ENCODE measurements at regions not wholly inside any gene's neighbourhood (a gene's known extent, or its start where the extent isn't known, plus 50 kb on each side); places are given as distances from the start of the nearest gene placed in this dataset.

- ChIA-PET CTCF (no interaction called here), POLR2A (ENCODE audit: unreplicated experiment) (no interaction called here)
- H3K27me3 ChIP-seq (ENCODE audit: low read length) = no peaks in the 10 kb centered on the region
- no peaks in the 10 kb centered on the region for H3K36me3 ChIP-seq (ENCODE audit: low read depth, low read length)
- ATAC-seq (no peak), DNase-seq (no peak)
- TF ChIP-seq EZH2phosphoT487 (IDR thresholded peaks at IDR 0.05; ENCODE audit: borderline replicate concordance, low read length) (no peak), CTCF (conservative IDR thresholded peaks at IDR 0.05; ENCODE audit: low read depth, low read length) (no peak), EZH2 (IDR thresholded peaks at IDR 0.05; ENCODE audit: low read length, unreplicated experiment) (no peak)
- BruUV-seq (replicated peaks) = no TSS peak
- H3K9me2 ChIP-seq (replicated peaks; ENCODE audit: low read length) = no peaks in the 10 kb centered on the region
- no peaks in the 10 kb centered on the region for H4K20me1 ChIP-seq (ENCODE audit: low read length)
- H3K27ac ChIP-seq (ENCODE audit: low read length) = no peak overlapping the region
- H2AFZ ChIP-seq (ENCODE audit: low read length) = no peak overlapping the region
- H3K4me1 ChIP-seq (ENCODE audit: insufficient read depth, low read length) = no peaks in the 10 kb centered on the region
- H3K9me3 ChIP-seq (ENCODE audit: low read length) = no peaks in the 10 kb centered on the region
- no peaks in the 10 kb centered on the region for H3F3A ChIP-seq (ENCODE audit: low read length, unreplicated experiment)
- H3K4me3 ChIP-seq (ENCODE audit: low read length) = no peak overlapping the region
- no peaks in the 10 kb centered on the region for H3K79me2 ChIP-seq (ENCODE audit: low read length)
- intact Hi-C loops (cut with micrococcal nuclease) = no loop called here
- no peak overlapping the region for H3K4me2 ChIP-seq (ENCODE audit: low read length)
- no peak overlapping the region for H3K9ac ChIP-seq (ENCODE audit: low read length)
Observed at GRCh38 chr4:138697851-138698250, 317.7 kb upstream of the NOCT start.

- H2AFZ ChIP-seq (ENCODE audit: low read length) = no peak overlapping the region
- BruUV-seq (replicated peaks) = no TSS peak
Observed at GRCh38 chr4:138696771-138697170, 318.8 kb upstream of the NOCT start.

GRCh38 chr4:138696058-138696457, 319.5 kb upstream of the NOCT start:
- no peaks in the 10 kb centered on the region for H3K9me2 ChIP-seq (replicated peaks; ENCODE audit: low read length)
- no peaks in the 10 kb centered on the region for H3K4me1 ChIP-seq (ENCODE audit: insufficient read depth, low read length)
- intact Hi-C loops (cut with micrococcal nuclease) = no loop called here
- CTCF ChIA-PET = no interaction called here
- H3K27ac ChIP-seq (ENCODE audit: low read length) = no peak overlapping the region
- BruUV-seq (replicated peaks) = no TSS peak
- no peaks in the 10 kb centered on the region for H3F3A ChIP-seq (ENCODE audit: low read length, unreplicated experiment)
- POLR2A ChIA-PET (ENCODE audit: unreplicated experiment) = no interaction called here
- TF ChIP-seq EZH2 (IDR thresholded peaks at IDR 0.05; ENCODE audit: low read length, unreplicated experiment) = no peak
- no peak for TF ChIP-seq CTCF (conservative IDR thresholded peaks at IDR 0.05; ENCODE audit: low read depth, low read length)
- no peak for TF ChIP-seq EZH2phosphoT487 (IDR thresholded peaks at IDR 0.05; ENCODE audit: borderline replicate concordance, low read length)
- no peak for ATAC-seq
- no peaks in the 10 kb centered on the region for H4K20me1 ChIP-seq (ENCODE audit: low read length)
- no peak for DNase-seq
- H3K79me2 ChIP-seq (ENCODE audit: low read length) = no peaks in the 10 kb centered on the region
- no peak overlapping the region for H3K4me3 ChIP-seq (ENCODE audit: low read length)
- no peak overlapping the region for H3K4me2 ChIP-seq (ENCODE audit: low read length)
- no peaks in the 10 kb centered on the region for H3K36me3 ChIP-seq (ENCODE audit: low read depth, low read length)
- H2AFZ ChIP-seq (ENCODE audit: low read length) = no peak overlapping the region
- no peaks in the 10 kb centered on the region for H3K27me3 ChIP-seq (ENCODE audit: low read length)
- no peak overlapping the region for H3K9ac ChIP-seq (ENCODE audit: low read length)
- H3K9me3 ChIP-seq (ENCODE audit: low read length) = no peaks in the 10 kb centered on the region

More at GRCh38 chr4:138696771-138697170, 318.8 kb upstream of the NOCT start:
- H3K36me3 ChIP-seq (ENCODE audit: low read depth, low read length) = no peaks in the 10 kb centered on the region
- no peaks in the 10 kb centered on the region for H4K20me1 ChIP-seq (ENCODE audit: low read length)
- TF ChIP-seq EZH2 (IDR thresholded peaks at IDR 0.05; ENCODE audit: low read length, unreplicated experiment) (no peak), EZH2phosphoT487 (IDR thresholded peaks at IDR 0.05; ENCODE audit: borderline replicate concordance, low read length) (no peak), CTCF (conservative IDR thresholded peaks at IDR 0.05; ENCODE audit: low read depth, low read length) (no peak)
- H3F3A ChIP-seq (ENCODE audit: low read length, unreplicated experiment) = no peaks in the 10 kb centered on the region
- no peaks in the 10 kb centered on the region for H3K9me3 ChIP-seq (ENCODE audit: low read length)
- H3K4me1 ChIP-seq (ENCODE audit: insufficient read depth, low read length) = no peaks in the 10 kb centered on the region
- ATAC-seq (no peak), DNase-seq (no peak)
- H3K4me3 ChIP-seq (ENCODE audit: low read length) = no peak overlapping the region
- H3K4me2 ChIP-seq (ENCODE audit: low read length) = no peak overlapping the region
- POLR2A ChIA-PET (ENCODE audit: unreplicated experiment) = no interaction called here
- H3K27ac ChIP-seq (ENCODE audit: low read length) = no peak overlapping the region
- H3K27me3 ChIP-seq (ENCODE audit: low read length) = no peaks in the 10 kb centered on the region
- CTCF ChIA-PET = no interaction called here
- no peaks in the 10 kb centered on the region for H3K79me2 ChIP-seq (ENCODE audit: low read length)
- intact Hi-C loops (cut with micrococcal nuclease) = no loop called here
- no peaks in the 10 kb centered on the region for H3K9me2 ChIP-seq (replicated peaks; ENCODE audit: low read length)
- no peak overlapping the region for H3K9ac ChIP-seq (ENCODE audit: low read length)

Measured in PC-3 (cell line).